ENCODE measurements at regions not wholly inside any gene's neighbourhood (a gene's known extent, or its start where the extent isn't known, plus 50 kb on each side); places are given as distances from the start of the nearest gene placed in this dataset.

DNA sequence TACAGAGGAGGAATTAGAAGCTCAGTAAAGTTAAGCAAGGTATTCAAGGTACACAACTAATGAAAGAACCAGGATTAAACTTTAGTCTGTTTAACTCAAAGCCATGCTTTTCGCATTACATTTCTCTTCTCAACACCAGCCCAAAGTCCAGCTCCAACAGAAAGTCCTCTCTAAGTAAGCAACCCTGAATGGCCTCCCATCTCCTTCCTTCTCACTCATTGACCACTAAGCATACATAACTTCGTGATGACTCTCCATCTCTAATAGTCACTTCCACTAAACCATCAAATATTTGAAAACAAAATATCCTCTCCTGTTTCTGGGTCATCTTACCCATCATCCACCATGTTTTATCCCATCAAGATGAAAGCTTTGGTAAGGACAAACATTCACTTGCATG, 219.8 kb downstream of the RAD51AP2 start:
- Histone ChIP-seq H3K4me1 (no peaks in the 10 kb centered on the region), H3K4me3 (no peak overlapping the region), H3K27me3 (no peaks in the 10 kb centered on the region), H3K9me3 (no peaks in the 10 kb centered on the region), H3K27ac (no peak overlapping the region), H3K36me3 (no peaks in the 10 kb centered on the region)
- intact Hi-C loops (cut with DNase I): no loop called here
- DNase-seq: no peak
- TF ChIP-seq POLR2A (IDR thresholded peaks at IDR 0.05): no peak
- TF ChIP-seq, protein P1, sequence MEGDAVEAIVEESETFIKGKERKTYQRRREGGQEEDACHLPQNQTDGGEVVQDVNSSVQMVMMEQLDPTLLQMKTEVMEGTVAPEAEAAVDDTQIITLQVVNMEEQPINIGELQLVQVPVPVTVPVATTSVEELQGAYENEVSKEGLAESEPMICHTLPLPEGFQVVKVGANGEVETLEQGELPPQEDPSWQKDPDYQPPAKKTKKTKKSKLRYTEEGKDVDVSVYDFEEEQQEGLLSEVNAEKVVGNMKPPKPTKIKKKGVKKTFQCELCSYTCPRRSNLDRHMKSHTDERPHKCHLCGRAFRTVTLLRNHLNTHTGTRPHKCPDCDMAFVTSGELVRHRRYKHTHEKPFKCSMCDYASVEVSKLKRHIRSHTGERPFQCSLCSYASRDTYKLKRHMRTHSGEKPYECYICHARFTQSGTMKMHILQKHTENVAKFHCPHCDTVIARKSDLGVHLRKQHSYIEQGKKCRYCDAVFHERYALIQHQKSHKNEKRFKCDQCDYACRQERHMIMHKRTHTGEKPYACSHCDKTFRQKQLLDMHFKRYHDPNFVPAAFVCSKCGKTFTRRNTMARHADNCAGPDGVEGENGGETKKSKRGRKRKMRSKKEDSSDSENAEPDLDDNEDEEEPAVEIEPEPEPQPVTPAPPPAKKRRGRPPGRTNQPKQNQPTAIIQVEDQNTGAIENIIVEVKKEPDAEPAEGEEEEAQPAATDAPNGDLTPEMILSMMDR (IDR thresholded peaks at IDR 0.05): no peak
- WGBS, 2 donors: 87 to 94% methylated on average over 2 of the region's 2 CpGs

DNA sequence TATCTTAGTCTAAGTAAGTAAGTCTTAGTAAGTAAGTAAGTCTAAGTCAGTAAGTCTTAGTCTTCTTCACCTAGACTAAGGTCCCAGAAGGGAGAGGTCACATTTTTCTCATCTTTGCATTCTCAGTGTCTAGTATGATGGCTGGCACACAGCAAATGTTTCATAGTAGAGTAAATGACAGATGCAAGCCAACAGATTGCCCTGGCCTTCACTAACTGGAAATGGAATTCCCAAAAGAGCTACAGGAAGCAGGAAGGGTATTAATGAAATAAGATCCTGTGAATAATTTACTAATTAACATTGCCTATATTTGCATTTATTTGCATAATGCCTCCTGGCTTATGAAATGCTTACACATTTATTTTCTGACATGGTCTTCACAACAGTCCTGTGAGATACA, 221.6 kb downstream of the RAD51AP2 start:
- DNase-seq: no peak
- Histone ChIP-seq H3K36me3 (no peaks in the 10 kb centered on the region), H3K9me3 (no peaks in the 10 kb centered on the region), H3K27me3 (no peaks in the 10 kb centered on the region), H3K4me3 (no peak overlapping the region), H3K4me1 (no peaks in the 10 kb centered on the region), H3K27ac (no peak overlapping the region)
- intact Hi-C loops (cut with DNase I): no loop called here
- no peak for TF ChIP-seq POLR2A (IDR thresholded peaks at IDR 0.05)
- TF ChIP-seq, protein P1 (IDR thresholded peaks at IDR 0.05): no peak

- WGBS, 2 donors: 75 to 77% methylated on average over 3 of the region's 3 CpGs
- Histone ChIP-seq H3K27me3 (no peaks in the 10 kb centered on the region), H3K36me3 (no peaks in the 10 kb centered on the region), H3K4me1 (no peaks in the 10 kb centered on the region), H3K9me3 (no peaks in the 10 kb centered on the region), H3K4me3 (no peak overlapping the region), H3K27ac (no peak overlapping the region)
- no peak for TF ChIP-seq POLR2A (IDR thresholded peaks at IDR 0.05)
- TF ChIP-seq, protein P1 (IDR thresholded peaks at IDR 0.05): no peak
- DNase-seq: no peak
- intact Hi-C loops (cut with DNase I): no loop called here
Measured at GRCh38 chr2:17289669-17290068, 228.6 kb downstream of the RAD51AP2 start.

DNA sequence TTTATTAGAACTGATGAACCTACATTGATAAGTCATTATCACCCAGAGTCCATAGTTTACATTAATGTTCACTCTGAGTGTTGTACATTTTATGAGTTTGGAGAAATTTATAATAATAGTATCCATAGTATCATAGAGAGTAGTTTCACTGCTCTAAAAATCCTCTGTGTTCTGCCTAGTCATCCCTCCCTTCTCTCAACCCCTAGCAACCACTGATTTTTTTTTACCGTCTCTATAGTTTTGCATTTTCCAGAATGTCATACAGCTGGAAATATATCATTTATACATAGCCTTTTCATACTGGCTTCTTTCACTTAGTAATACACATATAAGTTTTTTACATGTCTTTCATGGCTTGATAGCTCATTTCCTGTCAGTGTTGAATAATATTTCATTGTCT, 231.1 kb downstream of the RAD51AP2 start:
- 58 to 70% methylated on average over 1 of the region's 1 CpG for WGBS, 2 donors
- TF ChIP-seq, protein P1 (IDR thresholded peaks at IDR 0.05): no peak
- no peak for TF ChIP-seq POLR2A (IDR thresholded peaks at IDR 0.05)
- Histone ChIP-seq H3K36me3 (no peaks in the 10 kb centered on the region), H3K9me3 (no peaks in the 10 kb centered on the region), H3K27ac (no peak overlapping the region), H3K4me3 (no peak overlapping the region), H3K4me1 (no peaks in the 10 kb centered on the region), H3K27me3 (no peaks in the 10 kb centered on the region)
- no peak for DNase-seq
- intact Hi-C loops (cut with DNase I): no loop called here

- WGBS, 2 donors: 89 to 91% methylated on average over 5 of the region's 5 CpGs
- DNase-seq: no peak
- intact Hi-C loops (cut with DNase I): no loop called here
Measured at GRCh38 chr2:17282826-17283225, 235.4 kb downstream of the RAD51AP2 start.

More at GRCh38 chr2:17282826-17283225, 235.4 kb downstream of the RAD51AP2 start:
- Histone ChIP-seq H3K36me3 (no peaks in the 10 kb centered on the region), H3K9me3 (no peaks in the 10 kb centered on the region), H3K4me3 (no peak overlapping the region), H3K27ac (no peak overlapping the region), H3K27me3 (no peaks in the 10 kb centered on the region), H3K4me1 (no peaks in the 10 kb centered on the region)
- TF ChIP-seq POLR2A (IDR thresholded peaks at IDR 0.05): no peak
- TF ChIP-seq, protein P1 (IDR thresholded peaks at IDR 0.05): no peak

Data from esophagus squamous epithelium (tissue), 5 donors.